ENCODE measurements at regions not wholly inside any gene's neighbourhood (a gene's known extent, or its start where the extent isn't known, plus 50 kb on each side); places are given as distances from the start of the nearest gene placed in this dataset.

- TF ChIP-seq, protein P1, sequence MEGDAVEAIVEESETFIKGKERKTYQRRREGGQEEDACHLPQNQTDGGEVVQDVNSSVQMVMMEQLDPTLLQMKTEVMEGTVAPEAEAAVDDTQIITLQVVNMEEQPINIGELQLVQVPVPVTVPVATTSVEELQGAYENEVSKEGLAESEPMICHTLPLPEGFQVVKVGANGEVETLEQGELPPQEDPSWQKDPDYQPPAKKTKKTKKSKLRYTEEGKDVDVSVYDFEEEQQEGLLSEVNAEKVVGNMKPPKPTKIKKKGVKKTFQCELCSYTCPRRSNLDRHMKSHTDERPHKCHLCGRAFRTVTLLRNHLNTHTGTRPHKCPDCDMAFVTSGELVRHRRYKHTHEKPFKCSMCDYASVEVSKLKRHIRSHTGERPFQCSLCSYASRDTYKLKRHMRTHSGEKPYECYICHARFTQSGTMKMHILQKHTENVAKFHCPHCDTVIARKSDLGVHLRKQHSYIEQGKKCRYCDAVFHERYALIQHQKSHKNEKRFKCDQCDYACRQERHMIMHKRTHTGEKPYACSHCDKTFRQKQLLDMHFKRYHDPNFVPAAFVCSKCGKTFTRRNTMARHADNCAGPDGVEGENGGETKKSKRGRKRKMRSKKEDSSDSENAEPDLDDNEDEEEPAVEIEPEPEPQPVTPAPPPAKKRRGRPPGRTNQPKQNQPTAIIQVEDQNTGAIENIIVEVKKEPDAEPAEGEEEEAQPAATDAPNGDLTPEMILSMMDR (IDR thresholded peaks at IDR 0.05), result no peak
- TF ChIP-seq POLR2A (IDR thresholded peaks at IDR 0.05) (no peak), POLR2AphosphoS5 (IDR thresholded peaks at IDR 0.05) (no peak)
Measured at GRCh38 chr7:68025369-68025768, 1028.7 kb downstream of the TYW1 start.
